Body of pancreas (tissue), 4 donors: ENCODE measurements at regions not wholly inside any gene's neighbourhood (a gene's known extent, or its start where the extent isn't known, plus 50 kb on each side); places are given as distances from the start of the nearest gene placed in this dataset.

Experiments used
- ATAC-seq: fragments of 150-250 bp; one replicate; pipeline ENCODE4 v1.9.1; 2016
- DNase-seq, 4 donors: peaks; one replicate each; pipeline ENCODE4 v3.0.0-alpha.2; 2019
- H3K27ac ChIP-seq, 4 donors: fragments of 200-600 bp; sonication (generic); 1 replicate in 3 of 4; 2 replicates in 1 of 4; pipeline versions ENCODE4 v1.5.1 to v1.6.1; 2016 to 2019; ENCODE audit warnings: mild to moderate bottlenecking in 1 of 4, mixed read lengths in 1 of 4, moderate library complexity in 1 of 4
- H3K27me3 ChIP-seq, 2 donors: fragments of 200-600 bp; sonication (generic); one replicate each; pipeline ENCODE4 v1.6.0; 2016; ENCODE audit warnings: mild to moderate bottlenecking in 1 of 2
- H3K36me3 ChIP-seq, 2 donors: fragments of 200-600 bp; sonication (generic); replicated peaks in 1 of 2; 2 replicates each; pipeline ENCODE4 v1.5.1; 2016; ENCODE audit warnings: low read depth in 2 of 2; ENCODE audit not compliant: insufficient read depth in 1 of 2
- H3K4me1 ChIP-seq: fragments of 200-600 bp; sonication (generic); one replicate; pipeline ENCODE4 v1.6.0; 2016
- H3K4me3 ChIP-seq, 2 donors: fragments of 200-600 bp; sonication (generic); 1 replicate in 1 of 2; 2 replicates in 1 of 2; pipeline ENCODE4 v1.5.1; 2016 to 2019
- H3K9me3 ChIP-seq, 3 donors: fragments of 200-600 bp; sonication (generic); 1 replicate in 2 of 3; 2 replicates in 1 of 3; pipeline ENCODE4 v1.5.1; 2016
- POLR2A ChIP-seq, 3 donors: fragments of 450-650 bp; IDR thresholded peaks; one replicate each; pipeline ENCODE4 v1.6.1; 2016; ENCODE audit warnings: antibody characterized with exemption in 3 of 3, mild to moderate bottlenecking in 2 of 3
- WGBS, 2 donors: methylation state at CpG; one replicate each; pipeline ENCODE4 v1.1.5; 2017; 5-methylcytosine and 5-hydroxymethylcytosine counted together
- intact Hi-C: fragments of 100-400 bp; cut with DNase I; formaldehyde crosslinking; loops from one replicate; pipeline ENCODE4 v1.15.1; 2023
- TF ChIP-seq, protein P1 (sequence below), 7 experiments: fragments of 450-650 bp in 4 of 7; fragments of 200-600 bp in 3 of 7; sonication (generic) in 3 of 7; IDR thresholded peaks; one replicate each; pipeline ENCODE4 v1.5.1; 2016 to 2019; ENCODE audit warnings: antibody characterized with exemption in 7 of 7

DNA sequence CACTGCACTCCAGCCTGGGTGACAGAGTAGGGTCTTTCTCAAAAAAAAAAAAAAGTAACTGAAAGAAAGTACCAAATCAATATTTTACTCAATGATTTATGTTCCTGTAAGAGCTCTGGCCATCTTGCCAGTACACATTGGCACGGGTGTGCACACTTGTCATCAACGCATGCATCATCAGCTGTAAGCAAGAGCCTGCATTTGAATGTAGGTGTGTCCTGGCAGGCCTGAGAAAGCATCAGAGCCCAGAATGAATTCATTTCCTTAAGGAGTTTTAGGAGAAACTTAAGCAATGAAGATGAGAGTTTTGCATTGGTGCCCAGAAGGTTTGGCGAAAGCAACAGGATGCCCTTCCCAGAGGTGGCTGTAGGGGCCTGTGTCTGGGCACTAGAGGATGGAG, 88.5 kb upstream of the FZD10 start:
- no peak overlapping the region for H3K4me3 ChIP-seq
- no peaks in the 10 kb centered on the region for H3K36me3 ChIP-seq
- WGBS, 2 donors = 71 to 85% methylated on average over 3 of the region's 3 CpGs
- no peak overlapping the region for H3K27ac ChIP-seq
- intact Hi-C loops = no loop called here
- H3K4me1 ChIP-seq = peaks cover 5% of the 10 kb centered on the region
- DNase-seq (no peak), ATAC-seq (no peak)
- TF ChIP-seq POLR2A (IDR thresholded peaks at IDR 0.05) = no peak
- TF ChIP-seq, protein P1, sequence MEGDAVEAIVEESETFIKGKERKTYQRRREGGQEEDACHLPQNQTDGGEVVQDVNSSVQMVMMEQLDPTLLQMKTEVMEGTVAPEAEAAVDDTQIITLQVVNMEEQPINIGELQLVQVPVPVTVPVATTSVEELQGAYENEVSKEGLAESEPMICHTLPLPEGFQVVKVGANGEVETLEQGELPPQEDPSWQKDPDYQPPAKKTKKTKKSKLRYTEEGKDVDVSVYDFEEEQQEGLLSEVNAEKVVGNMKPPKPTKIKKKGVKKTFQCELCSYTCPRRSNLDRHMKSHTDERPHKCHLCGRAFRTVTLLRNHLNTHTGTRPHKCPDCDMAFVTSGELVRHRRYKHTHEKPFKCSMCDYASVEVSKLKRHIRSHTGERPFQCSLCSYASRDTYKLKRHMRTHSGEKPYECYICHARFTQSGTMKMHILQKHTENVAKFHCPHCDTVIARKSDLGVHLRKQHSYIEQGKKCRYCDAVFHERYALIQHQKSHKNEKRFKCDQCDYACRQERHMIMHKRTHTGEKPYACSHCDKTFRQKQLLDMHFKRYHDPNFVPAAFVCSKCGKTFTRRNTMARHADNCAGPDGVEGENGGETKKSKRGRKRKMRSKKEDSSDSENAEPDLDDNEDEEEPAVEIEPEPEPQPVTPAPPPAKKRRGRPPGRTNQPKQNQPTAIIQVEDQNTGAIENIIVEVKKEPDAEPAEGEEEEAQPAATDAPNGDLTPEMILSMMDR (IDR thresholded peaks at IDR 0.05) = no peak
- no peaks in the 10 kb centered on the region for H3K27me3 ChIP-seq
- H3K9me3 ChIP-seq = no peaks in the 10 kb centered on the region

DNA sequence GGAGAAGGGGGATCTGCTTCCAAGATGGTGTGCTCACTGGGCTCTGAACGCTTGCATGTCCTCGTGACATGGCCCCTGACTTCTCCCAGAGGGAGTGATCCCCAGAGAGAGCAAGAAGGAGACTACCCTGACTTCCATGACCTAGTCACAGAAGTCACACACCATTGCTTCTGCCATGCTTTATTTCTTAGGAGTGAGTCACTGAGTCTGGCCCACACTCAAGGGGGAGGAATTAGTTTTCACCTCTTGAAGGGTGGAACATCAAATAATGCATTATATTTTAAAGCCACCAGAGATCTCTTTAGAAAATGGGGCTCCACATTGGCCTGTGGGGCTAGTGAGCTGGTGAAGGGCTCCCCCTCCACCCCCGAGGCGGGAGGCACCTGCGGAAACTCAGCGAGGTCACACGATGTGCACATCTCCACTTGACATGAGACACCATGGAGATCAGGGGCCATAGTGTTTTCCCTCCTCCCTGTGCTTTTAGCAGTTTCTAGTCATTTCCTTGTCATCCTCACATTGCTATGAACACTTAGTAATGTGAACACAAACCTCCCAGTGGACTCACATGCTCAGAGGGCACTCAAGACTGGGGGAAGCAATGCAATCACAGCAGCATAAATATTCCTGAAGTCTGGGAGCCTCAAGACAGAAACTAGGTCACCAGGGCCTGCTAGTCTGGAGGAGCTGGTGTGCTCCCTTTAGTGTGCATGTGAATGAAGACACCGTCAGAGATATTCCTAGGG, 87.4 kb upstream of the FZD10 start:
- Histone ChIP-seq H3K36me3 (no peaks in the 10 kb centered on the region), H3K27me3 (no peaks in the 10 kb centered on the region), H3K9me3 (no peaks in the 10 kb centered on the region), H3K4me3 (no peak overlapping the region), H3K27ac (no peak overlapping the region), H3K4me1 (peaks cover 5% of the 10 kb centered on the region)
- intact Hi-C loops = no loop called here
- TF ChIP-seq, protein P1 (IDR thresholded peaks at IDR 0.05) = no peak
- no peak for TF ChIP-seq POLR2A (IDR thresholded peaks at IDR 0.05)
- DNase-seq (no peak), ATAC-seq (no peak)
- 75 to 76% methylated on average over 7 to 8 of the region's 8 CpGs for WGBS, 2 donors

DNA sequence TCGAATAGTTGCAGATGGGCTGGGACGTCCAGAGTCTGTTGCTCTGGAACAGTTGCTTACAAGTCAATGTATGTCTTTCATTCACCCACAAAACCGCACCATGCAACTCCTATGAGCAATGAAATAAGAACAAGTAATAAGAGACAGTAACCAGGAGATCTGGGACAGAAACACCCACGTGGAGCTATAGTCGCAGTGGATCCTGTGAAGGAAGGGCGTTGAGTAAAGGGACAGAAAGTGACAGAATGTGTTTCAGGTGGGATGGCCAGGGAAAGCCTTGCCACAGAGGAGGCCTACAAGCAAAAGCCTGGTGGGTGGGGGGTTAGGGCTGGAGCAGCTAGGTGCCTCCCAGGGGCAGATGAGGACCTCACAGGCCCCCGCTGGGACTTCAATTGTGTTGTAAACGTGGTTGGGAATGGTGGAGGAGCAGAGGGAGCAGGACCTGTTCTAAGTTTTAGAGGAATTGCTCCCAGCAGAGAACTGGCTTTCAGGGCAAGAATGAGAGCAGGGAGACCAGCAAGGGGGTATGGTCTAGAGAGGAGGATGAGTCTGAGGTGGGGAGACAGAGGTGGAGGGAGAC, 86.7 kb upstream of the FZD10 start:
- Histone ChIP-seq H3K9me3 (no peaks in the 10 kb centered on the region), H3K4me3 (no peak overlapping the region), H3K27me3 (no peaks in the 10 kb centered on the region), H3K4me1 (peaks cover under 1% of the 10 kb centered on the region), H3K36me3 (no peaks in the 10 kb centered on the region), H3K27ac (no peak overlapping the region)
- ATAC-seq (no peak), DNase-seq (no peak)
- intact Hi-C loops = no loop called here
- TF ChIP-seq, protein P1 (IDR thresholded peaks at IDR 0.05) = no peak
- no peak for TF ChIP-seq POLR2A (IDR thresholded peaks at IDR 0.05)
- 67 to 72% methylated on average over 8 of the region's 8 CpGs for WGBS, 2 donors

DNA sequence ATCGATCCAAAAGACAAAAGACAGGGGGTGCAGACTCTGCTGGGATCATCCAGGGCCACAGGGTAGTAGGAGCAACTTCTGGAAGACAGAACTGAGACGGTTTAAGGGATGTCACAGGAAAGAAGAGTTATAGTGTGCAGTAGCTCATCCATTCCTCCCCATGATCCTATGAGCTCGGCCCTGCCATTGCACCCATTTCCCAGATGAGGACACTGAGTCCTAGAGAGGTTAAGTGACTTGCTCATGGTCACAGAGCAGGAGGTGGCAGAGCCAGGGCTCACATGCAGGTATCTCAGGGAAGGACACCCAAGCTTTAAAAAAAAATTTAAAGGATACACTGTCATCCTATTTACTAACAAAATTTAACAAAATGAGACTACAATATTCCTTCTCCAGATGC, 86.1 kb upstream of the FZD10 start:
- no peaks in the 10 kb centered on the region for H3K4me1 ChIP-seq
- no peak overlapping the region for H3K27ac ChIP-seq
- ATAC-seq (no peak), DNase-seq (no peak)
- no peak overlapping the region for H3K4me3 ChIP-seq
- no peaks in the 10 kb centered on the region for H3K36me3 ChIP-seq
- no peaks in the 10 kb centered on the region for H3K9me3 ChIP-seq
- intact Hi-C loops = no loop called here
- WGBS, 2 donors = 43 to 52% methylated on average over 3 of the region's 3 CpGs
- TF ChIP-seq POLR2A (IDR thresholded peaks at IDR 0.05) = no peak
- TF ChIP-seq, protein P1 (IDR thresholded peaks at IDR 0.05) = no peak
- H3K27me3 ChIP-seq = no peaks in the 10 kb centered on the region

DNA sequence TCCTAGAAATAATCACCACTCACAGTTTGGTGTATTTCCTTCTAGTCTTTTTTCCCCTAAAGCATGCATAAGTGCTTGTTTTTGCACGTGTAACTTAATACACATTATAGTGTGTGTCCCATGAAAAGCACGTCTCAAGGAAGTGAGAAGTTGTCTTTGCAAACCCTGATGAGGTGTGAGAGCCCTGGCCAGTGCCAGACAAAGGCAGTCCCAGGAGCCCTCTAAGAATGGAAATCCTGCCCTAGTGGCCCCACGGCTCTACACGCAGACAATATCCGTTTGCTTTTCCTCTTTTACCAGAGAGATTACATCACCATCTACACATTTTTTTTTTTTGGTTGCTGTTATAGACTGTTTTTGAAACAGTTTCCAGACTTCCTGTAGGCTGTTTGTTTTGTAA, 85.5 kb upstream of the FZD10 start:
- WGBS, 2 donors = 19 to 21% methylated on average over 5 of the region's 5 CpGs
- DNase-seq = no peak
- no peak for TF ChIP-seq POLR2A (IDR thresholded peaks at IDR 0.05)
- no peak for ATAC-seq
- no peaks in the 10 kb centered on the region for H3K9me3 ChIP-seq
- H3K27me3 ChIP-seq = no peaks in the 10 kb centered on the region
- no peaks in the 10 kb centered on the region for H3K36me3 ChIP-seq
- no peak overlapping the region for H3K4me3 ChIP-seq
- no peak overlapping the region for H3K27ac ChIP-seq
- H3K4me1 ChIP-seq = no peaks in the 10 kb centered on the region
- intact Hi-C loops = no loop called here
